GM13977 (cell line): ENCODE measurements at regions not wholly inside any gene's neighbourhood (a gene's known extent, or its start where the extent isn't known, plus 50 kb on each side); places are given as distances from the start of the nearest gene placed in this dataset.

Experiments used
- DNase-seq: peaks from one replicate; pipeline ENCODE4 v3.0.0; 2012; ENCODE audit warnings: low spot score
- CTCF ChIP-seq: IDR thresholded peaks from 2 replicates; pipeline ENCODE4 v1.5.1; 2012; ENCODE audit warnings: mild to moderate bottlenecking, control low read depth; ENCODE audit not compliant: insufficient read depth; ENCODE audit errors: extremely low read depth, missing control alignments
- in situ Hi-C: fragments of 300-500 bp; cut with MboI; formaldehyde crosslinking; loops from one replicate; pipeline ENCODE4 v1.12.0; 2022; ENCODE audit warnings: low sequenced_read_pairs, low pct_unique_long_range_greater_than_20kb, mixed read lengths, inconsistent platforms; ENCODE audit not compliant: unreplicated experiment

- DNase-seq: no peak
- no peak for TF ChIP-seq CTCF
Observed at GRCh38 chr16:11470676-11471415, 115.9 kb downstream of the LITAF start.

GRCh38 chr16:11471548-11471947, 115.2 kb downstream of the LITAF start:
- TF ChIP-seq CTCF: no peak
- in situ Hi-C loops: no loop called here
- no peak for DNase-seq

More at GRCh38 chr16:11470676-11471415, 115.9 kb downstream of the LITAF start:
- in situ Hi-C loops: no loop called here

- TF ChIP-seq CTCF: no peak
- in situ Hi-C loops: no loop called here
- no peak for DNase-seq
Observed at GRCh38 chr16:11472410-11472809, 114.3 kb downstream of the LITAF start.

- in situ Hi-C loops: no loop called here
Observed at GRCh38 chr16:11472851-11473250, 113.9 kb downstream of the LITAF start.

GRCh38 chr16:11473728-11474127, 113.0 kb downstream of the LITAF start:
- DNase-seq: no peak
- no peak for TF ChIP-seq CTCF
- in situ Hi-C loops: no loop called here

More at GRCh38 chr16:11472851-11473250, 113.9 kb downstream of the LITAF start:
- TF ChIP-seq CTCF: no peak
- DNase-seq: no peak

- in situ Hi-C loops: no loop called here
- no peak for TF ChIP-seq CTCF
- DNase-seq: no peak
Observed at GRCh38 chr16:11474617-11475291, 112.0 kb downstream of the LITAF start.
